Breast epithelium (tissue), 4 donors: ENCODE measurements at regions not wholly inside any gene's neighbourhood (a gene's known extent, or its start where the extent isn't known, plus 50 kb on each side); places are given as distances from the start of the nearest gene placed in this dataset.

Source experiments
- DNase-seq, 2 donors: peaks; one replicate each; pipeline ENCODE4 v3.0.0-alpha.2; 2019; ENCODE audit warnings: low spot score in 2 of 2
- H3K27ac ChIP-seq, 2 donors: fragments of 200-600 bp; sonication (generic) in 1 of 2; one replicate each; pipeline ENCODE4 v1.5.1; 2016 to 2019; ENCODE audit warnings: mild to moderate bottlenecking in 1 of 2
- H3K27me3 ChIP-seq, 2 donors: fragments of 200-600 bp; sonication (generic) in 1 of 2; one replicate each; pipeline versions ENCODE4 v1.5.1 to v1.6.0; 2017 to 2019; ENCODE audit warnings: control low read depth in 1 of 2, mild to moderate bottlenecking in 1 of 2
- H3K36me3 ChIP-seq: fragments of 200-600 bp; one replicate; pipeline ENCODE4 v1.5.1; 2019
- H3K4me1 ChIP-seq, 2 donors: fragments of 200-600 bp; sonication (generic); one replicate each; pipeline ENCODE4 v1.5.1; 2016 to 2019; ENCODE audit warnings: control low read depth in 1 of 2
- H3K4me3 ChIP-seq, 3 donors: fragments of 200-600 bp; sonication (generic); 1 replicate in 2 of 3; 2 replicates in 1 of 3; pipeline ENCODE4 v1.5.1; 2016 to 2019; ENCODE audit warnings: mild to moderate bottlenecking in 3 of 3, moderate library complexity in 2 of 3
- H3K9me3 ChIP-seq, 2 donors: fragments of 200-600 bp; sonication (generic) in 1 of 2; one replicate each; pipeline ENCODE4 v1.5.1; 2016 to 2019; ENCODE audit warnings: control low read depth in 1 of 2
- POLR2A ChIP-seq: fragments of 450-650 bp; IDR thresholded peaks from one replicate; pipeline ENCODE4 v1.6.1; 2016; ENCODE audit warnings: antibody characterized with exemption, mild to moderate bottlenecking, moderate library complexity
- POLR2AphosphoS5 ChIP-seq, 3 donors: sonication (generic); formaldehyde crosslinking; IDR thresholded peaks; one replicate each; pipeline ENCODE4 v1.6.1; 2017; ENCODE audit warnings: antibody characterized with exemption in 3 of 3
- intact Hi-C: fragments of 100-400 bp; cut with DNase I; formaldehyde crosslinking; loops from one replicate; pipeline ENCODE4 v1.15.1; 2023; ENCODE audit warnings: low total_unique reads
- TF ChIP-seq, protein P1 (sequence below), 3 donors: fragments of 450-650 bp; IDR thresholded peaks; one replicate each; pipeline ENCODE4 v1.5.1; 2016 to 2017; ENCODE audit warnings: antibody characterized with exemption in 3 of 3, mild to moderate bottlenecking in 3 of 3, moderate library complexity in 3 of 3

DNA sequence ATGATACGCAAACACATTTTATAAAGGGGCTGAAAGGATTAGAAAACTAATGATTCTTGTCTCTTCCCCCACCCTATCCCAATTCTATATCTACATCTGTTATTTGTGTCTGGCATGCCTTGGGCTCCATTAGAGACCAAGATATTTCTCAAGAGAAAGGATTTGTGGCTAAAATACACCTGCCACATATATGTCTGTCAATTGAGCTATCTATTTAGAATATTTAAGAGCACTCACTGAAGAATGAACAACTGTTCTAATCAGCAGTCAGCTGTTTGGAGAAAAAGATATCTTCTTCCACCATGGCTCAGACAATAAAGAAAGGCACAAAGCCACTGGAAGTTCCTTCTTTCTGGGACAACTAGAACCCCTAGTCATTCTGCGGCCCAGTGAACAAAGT, 61.7 kb upstream of the LRRN1 start:
- TF ChIP-seq POLR2A (no peak), POLR2AphosphoS5 (IDR thresholded peaks at IDR 0.05) (no peak)
- TF ChIP-seq, protein P1, sequence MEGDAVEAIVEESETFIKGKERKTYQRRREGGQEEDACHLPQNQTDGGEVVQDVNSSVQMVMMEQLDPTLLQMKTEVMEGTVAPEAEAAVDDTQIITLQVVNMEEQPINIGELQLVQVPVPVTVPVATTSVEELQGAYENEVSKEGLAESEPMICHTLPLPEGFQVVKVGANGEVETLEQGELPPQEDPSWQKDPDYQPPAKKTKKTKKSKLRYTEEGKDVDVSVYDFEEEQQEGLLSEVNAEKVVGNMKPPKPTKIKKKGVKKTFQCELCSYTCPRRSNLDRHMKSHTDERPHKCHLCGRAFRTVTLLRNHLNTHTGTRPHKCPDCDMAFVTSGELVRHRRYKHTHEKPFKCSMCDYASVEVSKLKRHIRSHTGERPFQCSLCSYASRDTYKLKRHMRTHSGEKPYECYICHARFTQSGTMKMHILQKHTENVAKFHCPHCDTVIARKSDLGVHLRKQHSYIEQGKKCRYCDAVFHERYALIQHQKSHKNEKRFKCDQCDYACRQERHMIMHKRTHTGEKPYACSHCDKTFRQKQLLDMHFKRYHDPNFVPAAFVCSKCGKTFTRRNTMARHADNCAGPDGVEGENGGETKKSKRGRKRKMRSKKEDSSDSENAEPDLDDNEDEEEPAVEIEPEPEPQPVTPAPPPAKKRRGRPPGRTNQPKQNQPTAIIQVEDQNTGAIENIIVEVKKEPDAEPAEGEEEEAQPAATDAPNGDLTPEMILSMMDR (IDR thresholded peaks at IDR 0.05) = no peak
- Histone ChIP-seq H3K36me3 (no peaks in the 10 kb centered on the region), H3K4me1 (no peaks in the 10 kb centered on the region), H3K4me3 (no peak overlapping the region), H3K27ac (no peak overlapping the region), H3K27me3 (no peaks in the 10 kb centered on the region), H3K9me3 (no peaks in the 10 kb centered on the region)
- intact Hi-C loops = no loop called here
- DNase-seq = no peak

DNA sequence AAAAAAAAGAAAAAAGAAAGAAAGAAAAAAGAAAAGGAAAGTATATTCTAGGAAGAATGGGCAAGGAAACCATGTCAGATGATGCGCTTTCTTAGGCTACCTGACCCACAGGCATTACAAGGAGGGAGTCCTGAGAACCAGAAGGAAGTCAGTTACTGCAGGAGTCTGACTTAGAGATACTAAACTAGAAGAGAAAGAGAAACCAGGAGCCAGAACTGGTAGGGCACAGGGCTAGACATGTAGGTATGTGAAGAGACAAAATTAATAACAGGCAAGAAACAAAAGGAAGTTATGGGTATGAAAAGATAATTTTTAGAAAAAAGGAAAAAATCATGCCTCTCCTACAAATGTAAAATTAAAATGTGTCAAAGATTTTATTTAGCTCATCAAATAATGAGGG, 63.3 kb upstream of the LRRN1 start:
- Histone ChIP-seq H3K36me3 (no peaks in the 10 kb centered on the region), H3K27me3 (no peaks in the 10 kb centered on the region), H3K4me1 (no peaks in the 10 kb centered on the region), H3K4me3 (no peak overlapping the region), H3K9me3 (no peaks in the 10 kb centered on the region), H3K27ac (no peak overlapping the region)
- intact Hi-C loops = no loop called here
- TF ChIP-seq POLR2AphosphoS5 (IDR thresholded peaks at IDR 0.05) (no peak), POLR2A (no peak)
- TF ChIP-seq, protein P1 (IDR thresholded peaks at IDR 0.05) = no peak
- no peak for DNase-seq

DNA sequence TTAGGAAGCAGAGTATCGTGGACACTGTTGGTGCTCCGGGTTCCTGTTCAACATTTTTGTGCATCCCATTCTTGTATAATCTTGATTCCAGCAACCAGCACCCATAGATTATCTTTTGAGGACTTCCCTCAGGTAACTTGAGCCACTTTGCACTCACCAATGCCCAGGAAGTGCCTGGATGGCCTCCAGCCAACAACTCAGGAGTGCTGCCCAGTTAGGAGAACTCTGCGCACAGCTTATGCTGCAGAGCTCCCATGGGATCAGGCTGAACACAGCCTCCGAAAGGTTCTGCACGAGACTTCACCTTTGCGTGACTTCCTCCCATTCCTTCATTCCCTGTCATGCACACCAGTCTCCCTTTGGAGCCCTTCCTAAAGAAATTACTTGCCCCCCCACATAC, 64.3 kb upstream of the LRRN1 start:
- intact Hi-C loops = no loop called here
- H3K9me3 ChIP-seq = no peaks in the 10 kb centered on the region
- DNase-seq = no peak
- no peak overlapping the region for H3K4me3 ChIP-seq
- no peaks in the 10 kb centered on the region for H3K27me3 ChIP-seq
- TF ChIP-seq POLR2AphosphoS5 (IDR thresholded peaks at IDR 0.05) = no peak
- TF ChIP-seq, protein P1 (IDR thresholded peaks at IDR 0.05) = no peak
- TF ChIP-seq POLR2A = no peak
- no peaks in the 10 kb centered on the region for H3K4me1 ChIP-seq
- no peak overlapping the region for H3K27ac ChIP-seq
- H3K36me3 ChIP-seq = no peaks in the 10 kb centered on the region

DNA sequence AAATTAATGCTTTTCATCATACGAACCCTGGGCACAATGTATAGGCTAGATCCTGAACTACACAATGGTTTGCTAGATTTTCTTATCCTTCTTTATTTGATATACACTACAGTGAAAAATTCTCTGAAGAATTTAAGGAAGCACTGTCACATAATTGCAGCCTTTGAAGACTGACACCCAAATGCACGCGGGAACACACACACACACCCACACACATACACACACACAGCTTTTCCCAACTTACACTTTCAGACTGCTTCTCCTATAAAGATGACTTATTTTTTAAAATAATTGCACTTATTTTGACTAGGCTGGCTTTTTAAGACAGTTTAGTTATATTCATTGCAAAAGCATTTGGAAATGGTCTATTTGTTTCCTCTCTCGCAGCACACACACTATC, 70.0 kb upstream of the LRRN1 start:
- DNase-seq = no peak
- Histone ChIP-seq H3K4me1 (no peaks in the 10 kb centered on the region), H3K27me3 (no peaks in the 10 kb centered on the region), H3K27ac (no peak overlapping the region), H3K9me3 (no peaks in the 10 kb centered on the region), H3K4me3 (no peak overlapping the region), H3K36me3 (no peaks in the 10 kb centered on the region)
- intact Hi-C loops = no loop called here
- no peak for TF ChIP-seq POLR2A
- TF ChIP-seq, protein P1 (IDR thresholded peaks at IDR 0.05) = no peak

DNA sequence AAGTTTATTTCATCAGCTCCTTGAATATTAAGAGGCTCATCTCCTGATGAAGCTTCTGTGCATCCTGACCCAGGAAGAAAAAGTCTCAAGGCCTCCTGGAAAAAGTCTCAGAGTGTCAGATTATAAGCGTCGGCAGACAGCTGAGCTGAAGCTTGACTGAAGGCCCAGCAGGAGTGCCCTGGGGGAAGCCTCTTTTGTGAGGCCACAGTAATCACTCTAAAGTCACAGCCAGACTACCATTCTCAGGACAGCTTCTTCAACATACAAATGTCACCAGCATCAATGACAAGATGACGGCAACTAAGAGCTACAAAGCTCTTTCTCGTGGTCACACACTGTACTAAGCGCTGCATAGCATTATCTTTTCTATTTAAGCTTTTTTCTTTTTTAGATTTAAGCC, 72.7 kb upstream of the LRRN1 start:
- no peak for DNase-seq
- no peak for TF ChIP-seq POLR2AphosphoS5 (IDR thresholded peaks at IDR 0.05)
- TF ChIP-seq, protein P1 (IDR thresholded peaks at IDR 0.05) = no peak
- TF ChIP-seq POLR2A = no peak
- no peak overlapping the region for H3K4me3 ChIP-seq

More for the DNA sequence above, 72.7 kb upstream of the LRRN1 start:
- no peaks in the 10 kb centered on the region for H3K27me3 ChIP-seq
- no peaks in the 10 kb centered on the region for H3K9me3 ChIP-seq
- H3K27ac ChIP-seq = no peak overlapping the region
- H3K36me3 ChIP-seq = no peaks in the 10 kb centered on the region
- intact Hi-C loops = no loop called here
- H3K4me1 ChIP-seq = no peaks in the 10 kb centered on the region
